Endodermal cell (in vitro differentiated cells): ENCODE measurements at regions not wholly inside any gene's neighbourhood (a gene's known extent, or its start where the extent isn't known, plus 50 kb on each side); places are given as distances from the start of the nearest gene placed in this dataset.
"Not testable (repeated sequence)": the region's sequence is repeated elsewhere in the genome, so short reads cannot be mapped to it uniquely, and the experiment has no call there.

ENCODE experiments used
- DNase-seq: peaks from one replicate; pipeline ENCODE4 v3.0.0-alpha.2; 2017
- H3K27ac ChIP-seq: 2 replicates; pipeline ENCODE4 v1.5.1; 2013; ENCODE audit warnings: mild to moderate bottlenecking, low read depth, low read length, moderate library complexity
- H3K27me3 ChIP-seq: 2 replicates; pipeline ENCODE4 v1.6.1; 2013; ENCODE audit warnings: mild to moderate bottlenecking, low read length, moderate library complexity; ENCODE audit not compliant: insufficient read depth, control insufficient read depth, poor library complexity, severe bottlenecking
- H3K36me3 ChIP-seq: 2 replicates; pipeline ENCODE4 v1.7.0; 2013; ENCODE audit warnings: mild to moderate bottlenecking, low read length, moderate library complexity; ENCODE audit not compliant: control insufficient read depth, insufficient read depth
- H3K4me1 ChIP-seq: one replicate; pipeline ENCODE4 v1.7.0; 2013; ENCODE audit warnings: low read length; ENCODE audit not compliant: control insufficient read depth, insufficient read depth
- H3K4me3 ChIP-seq: 2 replicates; pipeline ENCODE4 v1.5.1; 2013; ENCODE audit warnings: mild to moderate bottlenecking, low read length, moderate library complexity
- H3K9ac ChIP-seq: 2 replicates; pipeline ENCODE4 v1.6.1; 2013; ENCODE audit warnings: mild to moderate bottlenecking, low read length, moderate library complexity; ENCODE audit not compliant: poor library complexity, severe bottlenecking; ENCODE audit errors: extremely low read depth
- H3K9me3 ChIP-seq: 2 replicates; pipeline ENCODE4 v1.6.1; 2013; ENCODE audit warnings: mild to moderate bottlenecking, low read length, moderate library complexity; ENCODE audit not compliant: control insufficient read depth
- H3K27ac Mint-ChIP-seq: 2 replicates; pipeline ENCODE4 v1.8.0; 2020; ENCODE audit warnings: mixed read lengths
- H3K27me3 Mint-ChIP-seq: 2 replicates; pipeline ENCODE4 v1.8.0; 2021; ENCODE audit warnings: mild to moderate bottlenecking, mixed read lengths; ENCODE audit not compliant: insufficient read depth
- H3K36me3 Mint-ChIP-seq: 2 replicates; pipeline ENCODE4 v1.8.0; 2020; ENCODE audit warnings: low read depth, mixed read lengths
- H3K4me1 Mint-ChIP-seq: 2 replicates; pipeline ENCODE4 v1.8.0; 2020; ENCODE audit warnings: mixed read lengths
- H3K4me3 Mint-ChIP-seq: 2 replicates; pipeline ENCODE4 v1.8.0; 2020; ENCODE audit warnings: mild to moderate bottlenecking, moderate library complexity, mixed read lengths
- H3K9me3 Mint-ChIP-seq: 2 replicates; pipeline ENCODE4 v1.8.0; 2020; ENCODE audit warnings: mild to moderate bottlenecking, mixed read lengths
- CTCF ChIP-seq: fragments of 200-600 bp; sonication (generic); conservative IDR thresholded peaks from 2 replicates; pipeline ENCODE4 v1.5.0; 2021; ENCODE audit warnings: antibody characterized with exemption, mild to moderate bottlenecking
- WGBS, 2 experiments: methylation state at CpG; one replicate each; pipeline versions ENCODE4 v1.1.5 to v1.1.7; 2013; ENCODE audit warnings: missing lambda C conversion rate in 2 of 2, mixed read lengths in 1 of 2; ENCODE audit not compliant: insufficient coverage in 1 of 2, insufficient read length in 1 of 2; 5-methylcytosine and 5-hydroxymethylcytosine counted together

GRCh38 chr6:80792151-80792550 lies 685.7 kb downstream of the BCKDHB start:
- Mint-ChIP-seq H3K4me3 (no peak overlapping the region), H3K4me1 (no peaks in the 10 kb centered on the region), H3K9me3 (peaks cover 7% of the 10 kb centered on the region), H3K36me3 (no peaks in the 10 kb centered on the region), H3K27me3 (no peaks in the 10 kb centered on the region), H3K27ac (no peak overlapping the region)
- DNase-seq: no peak
- Histone ChIP-seq H3K27ac (no peak overlapping the region), H3K4me1 (no peaks in the 10 kb centered on the region), H3K9me3 (no peaks in the 10 kb centered on the region), H3K36me3 (no peaks in the 10 kb centered on the region), H3K27me3 (no peaks in the 10 kb centered on the region), H3K4me3 (no peak overlapping the region), H3K9ac (no peak overlapping the region)
- no peak for TF ChIP-seq CTCF

- no peak for DNase-seq
- TF ChIP-seq CTCF: no peak
- no peaks in the 10 kb centered on the region for H3K36me3 Mint-ChIP-seq
Measured at GRCh38 chr6:80789912-80790570, 683.6 kb downstream of the BCKDHB start.

GRCh38 chr6:80783271-80783670 lies 676.8 kb downstream of the BCKDHB start:
- H3K27me3 Mint-ChIP-seq, H3K27ac Mint-ChIP-seq: not testable (repeated sequence)
- 93 to 100% methylated on average over 4 to 12 of the region's 12 CpGs for WGBS, 2 experiments

More at GRCh38 chr6:80789912-80790570, 683.6 kb downstream of the BCKDHB start:
- Histone ChIP-seq H3K27ac (no peak overlapping the region), H3K4me3 (no peak overlapping the region), H3K36me3 (no peaks in the 10 kb centered on the region), H3K9me3 (no peaks in the 10 kb centered on the region), H3K4me1 (no peaks in the 10 kb centered on the region), H3K27me3 (no peaks in the 10 kb centered on the region), H3K9ac (no peak overlapping the region)
- no peak overlapping the region for H3K27ac Mint-ChIP-seq
- 83 to 86% methylated on average over 1 of the region's 1 CpG for WGBS, 2 experiments
- no peak overlapping the region for H3K4me3 Mint-ChIP-seq
- no peaks in the 10 kb centered on the region for H3K4me1 Mint-ChIP-seq
- no peaks in the 10 kb centered on the region for H3K27me3 Mint-ChIP-seq
- H3K9me3 Mint-ChIP-seq: peaks cover 8% of the 10 kb centered on the region

GRCh38 chr6:80771941-80772340 lies 665.5 kb downstream of the BCKDHB start:
- H3K36me3 ChIP-seq: no peaks in the 10 kb centered on the region
- H3K27ac ChIP-seq: no peak overlapping the region
- Mint-ChIP-seq H3K27me3 (no peaks in the 10 kb centered on the region), H3K4me1 (no peaks in the 10 kb centered on the region), H3K27ac (no peak overlapping the region), H3K9me3 (no peaks in the 10 kb centered on the region), H3K4me3 (no peak overlapping the region), H3K36me3 (no peaks in the 10 kb centered on the region)
- no peak overlapping the region for H3K4me3 ChIP-seq
- no peak for TF ChIP-seq CTCF
- 67% methylated on average over 1 of the region's 2 CpGs; no CpG with 5 or more reads in 1 of the 2 experiments for WGBS, 2 experiments
- H3K4me1 ChIP-seq: peaks cover 7% of the 10 kb centered on the region
- DNase-seq: peak; percentile 82
- H3K27me3 ChIP-seq: no peaks in the 10 kb centered on the region
- H3K9ac ChIP-seq: no peak overlapping the region
- no peaks in the 10 kb centered on the region for H3K9me3 ChIP-seq

More at GRCh38 chr6:80783271-80783670, 676.8 kb downstream of the BCKDHB start:
- H3K4me1 ChIP-seq, H3K4me3 Mint-ChIP-seq, H3K4me3 ChIP-seq, H3K36me3 ChIP-seq, H3K27me3 ChIP-seq, H3K36me3 Mint-ChIP-seq, H3K27ac ChIP-seq, H3K9ac ChIP-seq, DNase-seq, H3K9me3 ChIP-seq, H3K4me1 Mint-ChIP-seq: not testable (repeated sequence)
- H3K9me3 Mint-ChIP-seq: peaks cover 33% of the 10 kb centered on the region
